GM12892 (cell line): ENCODE measurements at regions not wholly inside any gene's neighbourhood (a gene's known extent, or its start where the extent isn't known, plus 50 kb on each side); places are given as distances from the start of the nearest gene placed in this dataset.

Source experiments
- DNase-seq: peaks from one replicate; pipeline ENCODE4 v3.0.0; 2011; ENCODE audit not compliant: insufficient read length
- FAIRE-seq: peaks from 2 replicates; lab custom pipeline; 2011; peaks lifted over from hg19 to GRCh38; lab: Jason Lieb, UNC
- POLR2A ChIP-seq: IDR thresholded peaks from 2 replicates; pipeline ENCODE4 v1.6.1; 2011; ENCODE audit warnings: low read depth, low read length, control low read depth
- POLR2AphosphoS5 ChIP-seq: IDR thresholded peaks from 2 replicates; pipeline ENCODE4 v1.6.1; 2011; ENCODE audit warnings: low read depth, low read length, control low read depth
- TAF1 ChIP-seq: IDR thresholded peaks from 2 replicates; pipeline ENCODE4 v1.6.1; 2011; ENCODE audit warnings: low read depth, mild to moderate bottlenecking, control low read depth, low read length, borderline replicate concordance

GRCh38 chr10:57018452-57018851, 657.4 kb upstream of the ZWINT start:
- TF ChIP-seq TAF1, result no peak
- TF ChIP-seq POLR2AphosphoS5, result no peak
- TF ChIP-seq POLR2A, result no peak
- FAIRE-seq (no peak), DNase-seq (no peak)

- TF ChIP-seq POLR2AphosphoS5 (no peak), POLR2A (no peak), TAF1 (no peak)
- FAIRE-seq, result no peak
- DNase-seq, result no peak
Observed at GRCh38 chr10:57017356-57018037, 656.4 kb upstream of the ZWINT start.

- FAIRE-seq (no peak), DNase-seq (no peak)
- TF ChIP-seq POLR2AphosphoS5 (no peak), POLR2A (no peak), TAF1 (no peak)
Observed at GRCh38 chr10:57015595-57016318, 654.7 kb upstream of the ZWINT start.

- FAIRE-seq (no peak), DNase-seq (no peak)
- TF ChIP-seq TAF1, result no peak
- TF ChIP-seq POLR2A, result no peak
- no peak for TF ChIP-seq POLR2AphosphoS5
Observed at GRCh38 chr10:57015187-57015586, 654.1 kb upstream of the ZWINT start.

GRCh38 chr10:57014758-57015157, 653.7 kb upstream of the ZWINT start:
- FAIRE-seq (no peak), DNase-seq (no peak)
- no peak for TF ChIP-seq POLR2AphosphoS5
- TF ChIP-seq TAF1, result no peak
- no peak for TF ChIP-seq POLR2A

GRCh38 chr10:57008189-57008588, 647.1 kb upstream of the ZWINT start:
- FAIRE-seq (no peak), DNase-seq (no peak)
- TF ChIP-seq POLR2A, result no peak
- no peak for TF ChIP-seq POLR2AphosphoS5
- no peak for TF ChIP-seq TAF1

- no peak for TF ChIP-seq POLR2AphosphoS5
- no peak for TF ChIP-seq TAF1
- TF ChIP-seq POLR2A, result no peak
- DNase-seq (no peak), FAIRE-seq (no peak)
Observed at GRCh38 chr10:56991591-56992069, 630.6 kb upstream of the ZWINT start.

- FAIRE-seq (no peak), DNase-seq (no peak)
- TF ChIP-seq POLR2AphosphoS5, result no peak
- TF ChIP-seq TAF1, result no peak
- no peak for TF ChIP-seq POLR2A
Observed at GRCh38 chr10:56975513-56975912, 614.5 kb upstream of the ZWINT start.

- FAIRE-seq (no peak), DNase-seq (no peak)
- no peak for TF ChIP-seq TAF1
- no peak for TF ChIP-seq POLR2A
- TF ChIP-seq POLR2AphosphoS5, result no peak
Observed at GRCh38 chr10:56973766-56974165, 612.7 kb upstream of the ZWINT start.

- TF ChIP-seq POLR2A, result no peak
- TF ChIP-seq TAF1, result no peak
- TF ChIP-seq POLR2AphosphoS5, result no peak
- no peak for FAIRE-seq
- no peak for DNase-seq
Observed at GRCh38 chr10:56943221-56943755, 582.2 kb upstream of the ZWINT start.

- FAIRE-seq (no peak), DNase-seq (no peak)
- no peak for TF ChIP-seq TAF1
- no peak for TF ChIP-seq POLR2A
- no peak for TF ChIP-seq POLR2AphosphoS5
Observed at GRCh38 chr10:56934515-56934914, 573.5 kb upstream of the ZWINT start.

GRCh38 chr10:56928714-56929113, 567.7 kb upstream of the ZWINT start:
- DNase-seq (no peak), FAIRE-seq (no peak)
- TF ChIP-seq POLR2AphosphoS5, result no peak
- TF ChIP-seq POLR2A, result no peak
- no peak for TF ChIP-seq TAF1
